GM23248 (cell line): ENCODE measurements at regions not wholly inside any gene's neighbourhood (a gene's known extent, or its start where the extent isn't known, plus 50 kb on each side); places are given as distances from the start of the nearest gene placed in this dataset.

Experiments
- DNase-seq: peaks from one replicate; pipeline ENCODE4 v3.0.0-alpha.2; 2015
- H2AFZ ChIP-seq: fragments of 200-600 bp; sonication (generic); 2 replicates; pipeline ENCODE4 v1.6.1; 2016; ENCODE audit warnings: antibody characterized with exemption
- H3F3A ChIP-seq: fragments of 200-600 bp; sonication (generic); 2 replicates; pipeline ENCODE4 v1.6.1; 2016; ENCODE audit warnings: mild to moderate bottlenecking, antibody characterized with exemption, mixed run types; ENCODE audit not compliant: insufficient read depth
- H3K27ac ChIP-seq: fragments of 200-600 bp; sonication (generic); 2 replicates; pipeline ENCODE4 v1.5.1; 2016; ENCODE audit warnings: mild to moderate bottlenecking
- H3K27me3 ChIP-seq: fragments of 200-600 bp; sonication (generic); replicated peaks from 2 replicates; pipeline ENCODE4 v1.6.1; 2016; ENCODE audit warnings: mild to moderate bottlenecking; ENCODE audit not compliant: insufficient read depth
- H3K36me3 ChIP-seq: fragments of 200-600 bp; sonication (generic); 2 replicates; pipeline ENCODE4 v1.6.1; 2016; ENCODE audit warnings: low read depth, mild to moderate bottlenecking
- H3K4me1 ChIP-seq: fragments of 200-600 bp; sonication (generic); 2 replicates; pipeline ENCODE4 v1.6.1; 2016; ENCODE audit warnings: mild to moderate bottlenecking; ENCODE audit not compliant: insufficient read depth
- H3K4me2 ChIP-seq: fragments of 200-600 bp; sonication (generic); one replicate; pipeline ENCODE4 v1.6.1; 2016; ENCODE audit warnings: mild to moderate bottlenecking; ENCODE audit not compliant: unreplicated experiment
- H3K4me3 ChIP-seq: fragments of 200-600 bp; sonication (generic); 2 replicates; pipeline ENCODE4 v1.5.1; 2016; ENCODE audit warnings: mild to moderate bottlenecking
- H3K79me2 ChIP-seq: fragments of 200-600 bp; sonication (generic); 2 replicates; pipeline ENCODE4 v1.6.1; 2016; ENCODE audit warnings: mild to moderate bottlenecking; ENCODE audit not compliant: insufficient read depth
- H3K9ac ChIP-seq: fragments of 200-600 bp; sonication (generic); 2 replicates; pipeline ENCODE4 v1.6.1; 2016; ENCODE audit warnings: mild to moderate bottlenecking
- H3K9me2 ChIP-seq: fragments of 200-600 bp; sonication (generic); 2 replicates; pipeline ENCODE4 v1.6.1; 2016; ENCODE audit warnings: mixed run types, mild to moderate bottlenecking, moderate library complexity; ENCODE audit not compliant: insufficient read depth
- H3K9me3 ChIP-seq: fragments of 200-600 bp; sonication (generic); one replicate; pipeline ENCODE4 v1.6.1; 2017; ENCODE audit warnings: low read depth
- H4K20me1 ChIP-seq: fragments of 200-600 bp; sonication (generic); 2 replicates; pipeline ENCODE4 v1.6.0; 2016; ENCODE audit not compliant: insufficient read depth
- EZH2 ChIP-seq: fragments of 200-600 bp; sonication (generic); IDR thresholded peaks from 2 replicates; pipeline ENCODE4 v1.6.1; 2018; ENCODE audit warnings: antibody characterized with exemption, mild to moderate bottlenecking; ENCODE audit not compliant: insufficient read depth, poor library complexity, severe bottlenecking
- EZH2phosphoT487 ChIP-seq: fragments of 200-600 bp; sonication (generic); IDR thresholded peaks from 2 replicates; pipeline ENCODE4 v1.6.1; 2018; ENCODE audit warnings: antibody characterized with exemption, moderate library complexity, mild to moderate bottlenecking, low read depth; ENCODE audit not compliant: insufficient read depth
- WGBS, 2 experiments: methylation state at CpG; one replicate each; pipeline ENCODE4 v1.1.6; 2015 to 2017; ENCODE audit warnings: low lambda C conversion rate in 2 of 2, low coverage in 1 of 2; ENCODE audit errors: missing lambda C conversion rate in 2 of 2; 5-methylcytosine and 5-hydroxymethylcytosine counted together
- in situ Hi-C: fragments of 300-500 bp; cut with MboI; formaldehyde crosslinking; loops from 2 replicates; pipeline ENCODE4 v1.15.0; 2020

DNA sequence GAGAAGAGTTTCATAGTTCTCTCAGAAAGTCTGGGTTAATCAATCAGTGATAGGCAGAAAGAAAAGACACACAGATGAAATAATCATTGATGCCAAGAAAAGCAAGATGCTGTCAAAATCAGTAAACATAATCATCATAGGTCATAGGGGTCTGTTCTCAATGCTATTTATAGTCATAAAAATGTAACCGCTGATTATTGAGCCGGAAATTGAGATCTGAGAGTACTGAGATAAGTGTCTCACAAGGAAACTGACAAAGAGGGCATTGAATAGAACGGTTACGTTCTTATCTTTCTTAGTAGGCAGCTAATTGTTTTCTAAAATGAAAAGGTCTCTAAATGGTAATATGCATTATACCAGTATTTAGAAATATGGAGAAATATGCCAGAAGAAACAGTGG lies 1686.1 kb upstream of the AGA start:
- H3K4me3 ChIP-seq: no peak overlapping the region
- H3K27me3 ChIP-seq: no peaks in the 10 kb centered on the region
- TF ChIP-seq EZH2 (no peak), EZH2phosphoT487 (no peak)
- no peaks in the 10 kb centered on the region for H3K36me3 ChIP-seq
- no peak for DNase-seq
- H3K4me2 ChIP-seq: no peak overlapping the region
- no peak overlapping the region for H3K27ac ChIP-seq
- H3K79me2 ChIP-seq: no peaks in the 10 kb centered on the region
- no peak overlapping the region for H2AFZ ChIP-seq
- H3K9me2 ChIP-seq: peaks cover 3% of the 10 kb centered on the region; the same call in 1 of the 2 replicates
- no peaks in the 10 kb centered on the region for H3K9me3 ChIP-seq
- WGBS, 2 experiments: 41 to 47% methylated on average over 4 of the region's 4 CpGs
- H4K20me1 ChIP-seq: no peaks in the 10 kb centered on the region
- no peaks in the 10 kb centered on the region for H3F3A ChIP-seq
- in situ Hi-C loops: no loop called here
- H3K4me1 ChIP-seq: no peaks in the 10 kb centered on the region
- no peak overlapping the region for H3K9ac ChIP-seq

DNA sequence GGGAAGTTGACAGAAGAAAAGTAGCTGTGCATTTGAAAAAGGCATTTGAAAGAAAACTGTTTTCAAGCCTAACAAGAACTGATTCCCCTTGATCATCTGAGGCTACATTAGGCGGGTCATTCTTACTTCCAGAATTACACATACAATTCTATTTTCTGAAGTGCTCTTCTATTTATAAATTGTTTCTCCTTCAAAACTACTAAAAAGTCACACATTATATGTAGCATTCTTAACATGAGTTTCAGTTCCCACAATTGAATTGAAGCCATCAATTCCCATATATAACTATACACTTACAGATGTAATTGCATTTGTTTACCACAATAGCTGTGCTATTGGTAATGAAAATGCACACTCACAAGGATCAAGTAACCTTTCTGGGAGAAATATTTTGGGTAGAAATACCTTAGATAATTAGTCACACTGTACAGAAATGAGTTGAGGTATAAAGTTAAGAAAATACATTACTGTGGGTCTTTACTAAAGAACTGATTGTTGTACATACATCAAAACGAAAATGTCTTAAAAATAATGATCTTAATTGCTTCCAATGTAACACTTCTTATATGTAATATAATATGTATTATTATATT lies 1688.0 kb upstream of the AGA start:
- Histone ChIP-seq H2AFZ (no peak overlapping the region), H3K9me2 (peaks cover 3% of the 10 kb centered on the region; the same call in 1 of the 2 replicates), H3K79me2 (no peaks in the 10 kb centered on the region), H3K27ac (no peak overlapping the region), H3K4me1 (no peaks in the 10 kb centered on the region), H4K20me1 (no peaks in the 10 kb centered on the region), H3K4me3 (no peak overlapping the region), H3K27me3 (no peaks in the 10 kb centered on the region), H3K9ac (no peak overlapping the region), H3F3A (no peaks in the 10 kb centered on the region), H3K36me3 (no peaks in the 10 kb centered on the region), H3K4me2 (no peak overlapping the region), H3K9me3 (no peaks in the 10 kb centered on the region)
- WGBS, 2 experiments: 25% methylated on average over 2 of the region's 2 CpGs
- in situ Hi-C loops: no loop called here
- no peak for DNase-seq
- no peak for TF ChIP-seq EZH2phosphoT487
- TF ChIP-seq EZH2: no peak

DNA sequence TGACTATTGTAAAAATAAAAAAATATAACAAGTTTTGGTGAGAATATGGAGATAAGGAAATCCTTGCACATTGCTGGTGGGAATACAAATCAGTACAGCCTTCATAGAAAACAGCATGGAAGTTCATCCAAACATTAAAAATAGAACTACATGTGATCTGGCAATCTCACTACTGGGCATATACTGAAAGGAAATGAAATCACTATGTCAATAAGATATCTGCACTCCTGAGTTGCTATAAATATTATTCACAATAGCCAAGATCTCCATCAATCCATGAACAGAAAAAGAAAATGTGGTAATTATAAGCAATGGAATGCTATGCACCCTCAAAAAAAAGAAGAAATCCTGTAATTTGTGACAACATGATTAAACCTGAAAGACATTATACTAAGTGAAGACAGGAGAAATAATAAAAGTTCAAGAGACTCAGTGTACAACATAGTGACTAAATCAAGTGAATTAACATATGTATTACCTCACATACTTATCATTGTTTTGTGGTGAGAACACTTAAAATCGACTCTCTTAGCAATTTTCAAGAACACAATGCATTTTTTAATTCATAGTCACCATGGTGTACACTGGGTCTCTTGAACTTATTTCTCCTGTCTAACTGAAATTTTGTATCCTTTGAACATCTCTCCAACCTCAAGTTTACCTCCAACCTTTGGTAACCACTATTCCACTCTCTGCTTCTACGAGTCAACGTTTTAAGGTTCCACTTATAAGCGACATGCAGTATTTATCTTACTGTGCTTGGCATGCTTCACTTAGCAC lies 1703.7 kb upstream of the AGA start:
- H3K4me3 ChIP-seq: no peak overlapping the region
- H3K36me3 ChIP-seq: no peaks in the 10 kb centered on the region
- H3K9ac ChIP-seq: no peak overlapping the region
- DNase-seq: no peak
- TF ChIP-seq EZH2: no peak
- TF ChIP-seq EZH2phosphoT487: no peak
- no peak overlapping the region for H3K4me2 ChIP-seq
- H3K27me3 ChIP-seq: no peaks in the 10 kb centered on the region
- no peaks in the 10 kb centered on the region for H3F3A ChIP-seq
- no peak overlapping the region for H2AFZ ChIP-seq
- 20 to 24% methylated on average over 4 of the region's 4 CpGs for WGBS, 2 experiments
- in situ Hi-C loops: no loop called here
- no peaks in the 10 kb centered on the region for H4K20me1 ChIP-seq
- no peaks in the 10 kb centered on the region for H3K79me2 ChIP-seq
- no peak overlapping the region for H3K27ac ChIP-seq
- no peaks in the 10 kb centered on the region for H3K4me1 ChIP-seq
- no peaks in the 10 kb centered on the region for H3K9me2 ChIP-seq
- no peaks in the 10 kb centered on the region for H3K9me3 ChIP-seq

DNA sequence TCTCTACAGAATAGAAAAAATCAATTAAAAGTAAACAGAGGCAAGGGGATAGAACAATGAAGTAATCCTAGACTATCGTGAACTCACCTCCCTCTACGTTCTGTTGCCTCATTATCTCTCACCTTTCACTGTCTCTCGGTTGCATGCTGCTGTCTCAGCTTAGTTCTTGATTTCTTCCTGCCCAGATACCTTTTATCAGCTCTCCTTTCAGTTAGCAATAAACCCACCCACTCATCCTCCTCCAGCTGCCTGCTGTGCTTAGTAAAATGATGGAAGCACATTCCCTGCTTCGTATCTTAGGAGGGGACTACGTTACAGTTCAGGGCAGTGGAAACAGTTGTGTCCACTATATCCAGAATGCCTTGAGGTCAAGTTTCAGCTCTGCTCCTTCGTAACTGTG lies 1709.5 kb upstream of the AGA start:
- WGBS, 2 experiments: 20 to 25% methylated on average over 6 of the region's 6 CpGs
- Histone ChIP-seq H3K79me2 (no peaks in the 10 kb centered on the region), H3K9ac (no peak overlapping the region), H3K27ac (no peak overlapping the region), H4K20me1 (no peaks in the 10 kb centered on the region), H3K9me3 (no peaks in the 10 kb centered on the region), H2AFZ (no peak overlapping the region), H3K4me3 (no peak overlapping the region), H3K4me2 (no peak overlapping the region), H3K36me3 (no peaks in the 10 kb centered on the region), H3F3A (no peaks in the 10 kb centered on the region), H3K4me1 (no peaks in the 10 kb centered on the region), H3K9me2 (no peaks in the 10 kb centered on the region), H3K27me3 (no peaks in the 10 kb centered on the region)
- in situ Hi-C loops: no loop called here
- no peak for DNase-seq
- TF ChIP-seq EZH2phosphoT487: no peak
- TF ChIP-seq EZH2: no peak
